ENCODE measurements at regions not wholly inside any gene's neighbourhood (a gene's known extent, or its start where the extent isn't known, plus 50 kb on each side); places are given as distances from the start of the nearest gene placed in this dataset.

DNA sequence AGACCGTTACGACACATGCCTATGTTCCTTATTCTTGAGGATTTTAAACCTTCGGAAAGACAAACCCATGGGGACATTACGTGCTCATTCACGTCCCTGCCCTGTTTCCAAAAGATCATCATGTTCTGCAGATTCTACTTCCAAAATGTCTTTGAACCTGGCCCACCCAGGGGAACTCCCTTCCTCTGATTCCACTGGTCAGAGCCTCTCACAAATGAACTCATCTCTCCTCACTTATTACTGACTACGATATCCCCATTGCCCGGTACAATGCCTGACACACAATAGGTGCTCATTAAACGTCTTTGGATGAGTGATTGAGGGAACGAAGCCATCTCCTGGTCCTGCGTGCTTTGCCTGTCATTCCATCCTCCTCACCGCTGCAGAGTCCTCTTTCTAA, 168.3 kb upstream of the RNF32 start:
- TF ChIP-seq CTCF (IDR thresholded peaks at IDR 0.05) (no peak), POLR2AphosphoS5 (IDR thresholded peaks at IDR 0.05) (no peak)
